Natural killer cell (primary cell): ENCODE measurements at regions not wholly inside any gene's neighbourhood (a gene's known extent, or its start where the extent isn't known, plus 50 kb on each side); places are given as distances from the start of the nearest gene placed in this dataset.
"Not testable (repeated sequence)": the region's sequence is repeated elsewhere in the genome, so short reads cannot be mapped to it uniquely, and the experiment has no call there.

Source experiments
- ATAC-seq, 3 donors: fragments of 150-1000 bp in 2 of 3; fragments of 200-7000 bp in 1 of 3; cut with Tn5 transposase; 1 replicate in 1 of 3; 2 replicates in 2 of 3; pipeline ENCODE4 v1.10.0; 2021; ENCODE audit warnings: mild to moderate bottlenecking in 2 of 3, moderate library complexity in 2 of 3
- DNase-seq, 2 donors: peaks; one replicate each; pipeline versions ENCODE4 v3.0.0 to v3.0.0-alpha.2; 2013 to 2021; ENCODE audit warnings: mixed read lengths in 1 of 2
- H3K27ac ChIP-seq: one replicate; pipeline ENCODE4 v1.5.1; 2013; ENCODE audit warnings: mild to moderate bottlenecking, low read length
- H3K27me3 ChIP-seq: one replicate; pipeline ENCODE4 v1.6.1; 2013; ENCODE audit warnings: low read length; ENCODE audit not compliant: control insufficient read depth, insufficient read depth
- H3K36me3 ChIP-seq: one replicate; pipeline ENCODE4 v1.6.1; 2013; ENCODE audit warnings: low read length; ENCODE audit not compliant: control insufficient read depth, insufficient read depth
- H3K4me1 ChIP-seq: one replicate; pipeline ENCODE4 v1.6.1; 2013; ENCODE audit warnings: low read length; ENCODE audit not compliant: control insufficient read depth, insufficient read depth
- H3K4me3 ChIP-seq: one replicate; pipeline ENCODE4 v1.5.1; 2013; ENCODE audit warnings: low read length
- H3K9me3 ChIP-seq: one replicate; pipeline ENCODE4 v1.6.1; 2013; ENCODE audit warnings: low read length; ENCODE audit not compliant: control insufficient read depth, insufficient read depth
- H3K27ac Mint-ChIP-seq, 2 donors: one replicate each; pipeline ENCODE4 v1.8.0; 2022; ENCODE audit warnings: mild to moderate bottlenecking in 2 of 2, mixed read lengths in 2 of 2, moderate library complexity in 1 of 2
- H3K27me3 Mint-ChIP-seq, 2 donors: one replicate each; pipeline ENCODE4 v1.8.0; 2022; ENCODE audit warnings: low read depth in 2 of 2, mixed read lengths in 2 of 2
- H3K36me3 Mint-ChIP-seq: one replicate; pipeline ENCODE4 v1.8.0; 2022; ENCODE audit warnings: mixed read lengths
- H3K4me1 Mint-ChIP-seq, 2 donors: one replicate each; pipeline ENCODE4 v1.8.0; 2022; ENCODE audit warnings: mixed read lengths in 2 of 2
- H3K4me3 Mint-ChIP-seq: one replicate; pipeline ENCODE4 v1.8.0; 2022; ENCODE audit warnings: mild to moderate bottlenecking, moderate library complexity, mixed read lengths
- H3K9me3 Mint-ChIP-seq, 2 donors: one replicate each; pipeline ENCODE4 v1.8.0; 2022; ENCODE audit warnings: mixed read lengths in 2 of 2
- CTCF ChIP-seq: fragments of 200-600 bp; IDR thresholded peaks from one replicate; pipeline ENCODE4 v1.8.0; 2022; ENCODE audit warnings: antibody characterized with exemption
- WGBS: methylation state at CpG from one replicate; pipeline ENCODE4 v1.1.7; 2013; ENCODE audit warnings: missing lambda C conversion rate; ENCODE audit not compliant: insufficient coverage; 5-methylcytosine and 5-hydroxymethylcytosine counted together
- intact Hi-C: fragments of 100-400 bp; cut with micrococcal nuclease; formaldehyde crosslinking; loops from one replicate; pipeline ENCODE4 v1.14.2; 2022

- no peak overlapping the region for H3K27ac Mint-ChIP-seq
- WGBS, result 80% methylated on average over 2 of the region's 2 CpGs
- Histone ChIP-seq H3K36me3 (no peaks in the 10 kb centered on the region), H3K9me3 (no peaks in the 10 kb centered on the region), H3K4me3 (no peak overlapping the region), H3K4me1 (no peaks in the 10 kb centered on the region), H3K27ac (no peak overlapping the region), H3K27me3 (peaks cover 1% of the 10 kb centered on the region)
- H3K27me3 Mint-ChIP-seq, result peaks cover 8 to 19% of the 10 kb centered on the region in 2 donors
- DNase-seq, result no peak
- no peak for TF ChIP-seq CTCF
- H3K36me3 Mint-ChIP-seq, result no peaks in the 10 kb centered on the region
- ATAC-seq, result no peak
- no peak overlapping the region for H3K4me3 Mint-ChIP-seq
- no peaks in the 10 kb centered on the region for H3K4me1 Mint-ChIP-seq
- intact Hi-C loops, result no loop called here
- H3K9me3 Mint-ChIP-seq, result no peaks in the 10 kb centered on the region
These were observed 250.2 kb upstream of the COPS8 start for GRCh38 chr2:236835307-236836024.

GRCh38 chr2:236836028-236836427 lies 249.7 kb upstream of the COPS8 start:
- H3K27me3 ChIP-seq, H3K27ac Mint-ChIP-seq, H3K4me1 Mint-ChIP-seq, H3K9me3 Mint-ChIP-seq, H3K4me3 ChIP-seq, intact Hi-C loops, H3K4me1 ChIP-seq, H3K36me3 ChIP-seq, DNase-seq, H3K4me3 Mint-ChIP-seq, ATAC-seq, H3K27ac ChIP-seq, H3K9me3 ChIP-seq, H3K36me3 Mint-ChIP-seq: not testable (repeated sequence)
- 87% methylated on average over 2 of the region's 2 CpGs for WGBS
- H3K27me3 Mint-ChIP-seq, result peaks cover 8 to 21% of the 10 kb centered on the region in 2 donors

GRCh38 chr2:236840215-236840614 lies 245.5 kb upstream of the COPS8 start:
- no peak for DNase-seq
- Mint-ChIP-seq H3K4me1 (no peaks in the 10 kb centered on the region), H3K27ac (no peak overlapping the region), H3K9me3 (no peaks in the 10 kb centered on the region), H3K36me3 (no peaks in the 10 kb centered on the region), H3K27me3 (peaks cover 26 to 29% of the 10 kb centered on the region in 2 donors), H3K4me3 (no peak overlapping the region)
- intact Hi-C loops, result no loop called here
- Histone ChIP-seq H3K27me3 (peaks cover 2% of the 10 kb centered on the region), H3K9me3 (no peaks in the 10 kb centered on the region), H3K4me1 (no peaks in the 10 kb centered on the region), H3K4me3 (no peak overlapping the region), H3K27ac (no peak overlapping the region), H3K36me3 (no peaks in the 10 kb centered on the region)
- TF ChIP-seq CTCF, result no peak
- 87% methylated on average over 3 of the region's 3 CpGs for WGBS
- no peak for ATAC-seq

- no peak overlapping the region for H3K27ac Mint-ChIP-seq
- no peaks in the 10 kb centered on the region for H3K4me1 ChIP-seq
- H3K4me1 Mint-ChIP-seq, result no peaks in the 10 kb centered on the region
- 94% methylated on average over 7 of the region's 7 CpGs for WGBS
- no peaks in the 10 kb centered on the region for H3K36me3 Mint-ChIP-seq
- no peaks in the 10 kb centered on the region for H3K9me3 ChIP-seq
- ATAC-seq (no peak), DNase-seq (no peak)
- no peaks in the 10 kb centered on the region for H3K9me3 Mint-ChIP-seq
- intact Hi-C loops, result no loop called here
- TF ChIP-seq CTCF, result no peak
- H3K27ac ChIP-seq, result no peak overlapping the region
- peaks cover 26 to 27% of the 10 kb centered on the region in 2 donors for H3K27me3 Mint-ChIP-seq
- H3K4me3 Mint-ChIP-seq, result no peak overlapping the region
- no peak overlapping the region for H3K4me3 ChIP-seq
- no peaks in the 10 kb centered on the region for H3K36me3 ChIP-seq
- peaks cover 2% of the 10 kb centered on the region for H3K27me3 ChIP-seq
These were observed 244.8 kb upstream of the COPS8 start for GRCh38 chr2:236840857-236841256.
